Endothelial cell of umbilical vein (primary cell): ENCODE measurements at regions not wholly inside any gene's neighbourhood (a gene's known extent, or its start where the extent isn't known, plus 50 kb on each side); places are given as distances from the start of the nearest gene placed in this dataset.

Source experiments
- POLR2A ChIP-seq: IDR thresholded peaks from 2 replicates; pipeline ENCODE4 v1.6.1; 2012; ENCODE audit warnings: low read depth, mild to moderate bottlenecking, control low read depth, low read length
- POLR2AphosphoS5 ChIP-seq: IDR thresholded peaks from 2 replicates; pipeline ENCODE4 v1.6.1; 2012; ENCODE audit warnings: low read depth, mild to moderate bottlenecking, control low read depth, low read length, moderate library complexity; ENCODE audit not compliant: insufficient read depth
- TF ChIP-seq, protein P1 (sequence below), 2 donors: IDR thresholded peaks; 1 replicate in 1 of 2; 2 replicates in 1 of 2; pipeline ENCODE4 v1.5.1; 2011; ENCODE audit warnings: low read length in 2 of 2, mild to moderate bottlenecking in 2 of 2, moderate library complexity in 2 of 2, control low read depth in 1 of 2, inconsistent platforms in 1 of 2, low read depth in 1 of 2; ENCODE audit not compliant: insufficient read depth in 1 of 2; ENCODE audit errors: extremely low read depth in 1 of 2

DNA sequence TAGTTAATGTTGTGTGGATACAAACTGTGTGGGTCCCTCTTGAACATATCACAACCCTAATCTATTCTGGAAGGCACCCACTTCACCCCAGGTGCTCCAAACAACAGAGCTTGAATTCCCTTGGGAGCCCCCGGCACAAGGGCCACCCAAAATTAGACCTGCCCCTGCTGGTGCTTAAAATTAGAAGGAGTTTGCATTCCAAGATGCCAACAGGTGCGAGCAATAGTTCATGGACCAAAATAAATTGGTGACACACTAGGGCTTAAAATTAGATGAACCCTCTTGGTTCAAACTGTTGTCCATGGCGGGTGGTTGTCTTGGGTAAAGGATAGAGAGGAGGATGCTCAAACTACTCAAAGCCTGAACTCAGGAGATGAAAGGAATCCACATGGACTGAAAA, 291.5 kb downstream of the MN1 start:
- TF ChIP-seq POLR2A (no peak), POLR2AphosphoS5 (no peak)
- TF ChIP-seq, protein P1, sequence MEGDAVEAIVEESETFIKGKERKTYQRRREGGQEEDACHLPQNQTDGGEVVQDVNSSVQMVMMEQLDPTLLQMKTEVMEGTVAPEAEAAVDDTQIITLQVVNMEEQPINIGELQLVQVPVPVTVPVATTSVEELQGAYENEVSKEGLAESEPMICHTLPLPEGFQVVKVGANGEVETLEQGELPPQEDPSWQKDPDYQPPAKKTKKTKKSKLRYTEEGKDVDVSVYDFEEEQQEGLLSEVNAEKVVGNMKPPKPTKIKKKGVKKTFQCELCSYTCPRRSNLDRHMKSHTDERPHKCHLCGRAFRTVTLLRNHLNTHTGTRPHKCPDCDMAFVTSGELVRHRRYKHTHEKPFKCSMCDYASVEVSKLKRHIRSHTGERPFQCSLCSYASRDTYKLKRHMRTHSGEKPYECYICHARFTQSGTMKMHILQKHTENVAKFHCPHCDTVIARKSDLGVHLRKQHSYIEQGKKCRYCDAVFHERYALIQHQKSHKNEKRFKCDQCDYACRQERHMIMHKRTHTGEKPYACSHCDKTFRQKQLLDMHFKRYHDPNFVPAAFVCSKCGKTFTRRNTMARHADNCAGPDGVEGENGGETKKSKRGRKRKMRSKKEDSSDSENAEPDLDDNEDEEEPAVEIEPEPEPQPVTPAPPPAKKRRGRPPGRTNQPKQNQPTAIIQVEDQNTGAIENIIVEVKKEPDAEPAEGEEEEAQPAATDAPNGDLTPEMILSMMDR (IDR thresholded peaks at IDR 0.05; ENCODE audit: extremely low read depth in 1 of 2, insufficient read depth in 1 of 2, low read depth in 1 of 2, low read length in 2 of 2), result no peak
